Tibial nerve (tissue), 4 donors: ENCODE measurements at regions not wholly inside any gene's neighbourhood (a gene's known extent, or its start where the extent isn't known, plus 50 kb on each side); places are given as distances from the start of the nearest gene placed in this dataset.

Experiments used
- EP300 ChIP-seq, 2 donors: sonication (generic); formaldehyde crosslinking; IDR thresholded peaks; one replicate each; pipeline ENCODE4 v1.6.1; 2017; ENCODE audit warnings: antibody characterized with exemption in 2 of 2, mild to moderate bottlenecking in 1 of 2
- TF ChIP-seq, protein P1 (sequence below), 5 experiments: fragments of 200-600 bp in 3 of 5; fragments of 450-650 bp in 2 of 5; sonication (generic) in 3 of 5; IDR thresholded peaks; one replicate each; pipeline ENCODE4 v1.5.1; 2016 to 2019; ENCODE audit warnings: antibody characterized with exemption in 5 of 5, mild to moderate bottlenecking in 3 of 5, moderate library complexity in 2 of 5

DNA sequence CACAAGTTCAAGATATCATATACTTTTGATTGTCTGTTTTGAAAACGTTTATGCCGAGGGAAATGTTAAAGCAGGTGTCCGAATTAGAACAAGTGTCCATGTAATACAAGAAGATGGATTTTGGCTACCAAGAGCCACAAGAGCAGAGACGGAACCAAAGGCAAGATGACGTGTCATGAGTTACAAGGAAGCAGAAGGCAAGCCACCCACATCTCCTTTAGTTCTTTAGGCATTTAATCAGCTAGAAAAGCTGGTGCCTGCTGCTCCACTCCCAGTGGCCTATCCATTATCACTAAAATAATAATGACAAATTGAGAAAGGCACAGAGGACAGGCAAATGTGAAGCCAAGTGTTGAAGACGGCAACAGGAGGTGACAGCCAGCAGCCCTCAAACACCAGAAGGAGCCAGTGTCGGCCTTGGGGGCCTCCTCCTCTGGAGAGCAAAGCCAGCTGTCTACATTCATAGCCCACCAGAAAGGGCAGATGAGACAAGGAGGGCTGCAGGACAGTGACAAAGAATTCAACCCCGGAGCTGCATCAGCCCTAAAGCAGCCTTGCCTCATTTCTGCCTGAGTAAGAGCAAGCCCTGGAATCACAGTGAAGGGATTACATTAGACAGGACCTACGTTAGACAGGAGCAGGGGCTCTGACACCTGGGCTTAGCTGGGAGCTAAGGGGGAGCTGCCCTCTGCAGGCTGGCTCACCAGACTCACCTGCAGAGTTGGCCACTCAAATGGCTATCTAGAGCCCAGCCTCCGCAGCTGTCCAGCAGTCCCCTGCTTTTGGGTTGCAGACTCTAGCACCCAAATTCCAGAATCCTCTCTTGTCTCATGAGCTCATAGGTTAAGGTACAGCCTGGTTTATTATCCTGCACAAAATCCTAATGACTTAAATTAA is 569.9 kb downstream of the UQCRFS1 start:
- TF ChIP-seq, protein P1, sequence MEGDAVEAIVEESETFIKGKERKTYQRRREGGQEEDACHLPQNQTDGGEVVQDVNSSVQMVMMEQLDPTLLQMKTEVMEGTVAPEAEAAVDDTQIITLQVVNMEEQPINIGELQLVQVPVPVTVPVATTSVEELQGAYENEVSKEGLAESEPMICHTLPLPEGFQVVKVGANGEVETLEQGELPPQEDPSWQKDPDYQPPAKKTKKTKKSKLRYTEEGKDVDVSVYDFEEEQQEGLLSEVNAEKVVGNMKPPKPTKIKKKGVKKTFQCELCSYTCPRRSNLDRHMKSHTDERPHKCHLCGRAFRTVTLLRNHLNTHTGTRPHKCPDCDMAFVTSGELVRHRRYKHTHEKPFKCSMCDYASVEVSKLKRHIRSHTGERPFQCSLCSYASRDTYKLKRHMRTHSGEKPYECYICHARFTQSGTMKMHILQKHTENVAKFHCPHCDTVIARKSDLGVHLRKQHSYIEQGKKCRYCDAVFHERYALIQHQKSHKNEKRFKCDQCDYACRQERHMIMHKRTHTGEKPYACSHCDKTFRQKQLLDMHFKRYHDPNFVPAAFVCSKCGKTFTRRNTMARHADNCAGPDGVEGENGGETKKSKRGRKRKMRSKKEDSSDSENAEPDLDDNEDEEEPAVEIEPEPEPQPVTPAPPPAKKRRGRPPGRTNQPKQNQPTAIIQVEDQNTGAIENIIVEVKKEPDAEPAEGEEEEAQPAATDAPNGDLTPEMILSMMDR (IDR thresholded peaks at IDR 0.05): no peak
- TF ChIP-seq EP300 (IDR thresholded peaks at IDR 0.05): no peak
